Esophagus muscularis mucosa (tissue), 4 donors: ENCODE measurements at regions not wholly inside any gene's neighbourhood (a gene's known extent, or its start where the extent isn't known, plus 50 kb on each side); places are given as distances from the start of the nearest gene placed in this dataset.

ENCODE experiments used
- DNase-seq: peaks from one replicate; pipeline ENCODE4 v3.0.0-alpha.2; 2017; ENCODE audit errors: extremely low spot score
- H3K27ac ChIP-seq, 4 donors: fragments of 200-600 bp; sonication (generic); replicated peaks in 1 of 4; 1 replicate in 3 of 4; 2 replicates in 1 of 4; pipeline ENCODE4 v1.5.1; 2016 to 2019; ENCODE audit warnings: mild to moderate bottlenecking in 1 of 4
- H3K27me3 ChIP-seq, 4 donors: fragments of 200-600 bp; sonication (generic); one replicate each; pipeline versions ENCODE4 v1.5.1 to v1.6.0; 2016 to 2019
- H3K36me3 ChIP-seq, 4 donors: fragments of 200-600 bp; sonication (generic); one replicate each; pipeline ENCODE4 v1.5.1; 2016 to 2019
- H3K4me1 ChIP-seq, 4 donors: fragments of 200-600 bp; sonication (generic); one replicate each; pipeline ENCODE4 v1.5.1; 2016 to 2019
- H3K4me3 ChIP-seq, 4 donors: fragments of 200-600 bp; sonication (generic); 1 replicate in 2 of 4; 2 replicates in 2 of 4; pipeline ENCODE4 v1.5.1; 2016 to 2019; ENCODE audit warnings: mild to moderate bottlenecking in 4 of 4, moderate library complexity in 1 of 4
- H3K9me3 ChIP-seq, 4 donors: fragments of 200-600 bp; sonication (generic); 1 replicate in 3 of 4; 2 replicates in 1 of 4; pipeline ENCODE4 v1.5.1; 2016 to 2019
- EP300 ChIP-seq: sonication (generic); formaldehyde crosslinking; IDR thresholded peaks from one replicate; pipeline ENCODE4 v1.6.1; 2017; ENCODE audit warnings: antibody characterized with exemption
- POLR2A ChIP-seq: fragments of 450-650 bp; IDR thresholded peaks from one replicate; pipeline ENCODE4 v1.6.1; 2017; ENCODE audit warnings: antibody characterized with exemption, moderate library complexity, mild to moderate bottlenecking, low read depth
- POLR2AphosphoS5 ChIP-seq, 2 donors: sonication (generic); formaldehyde crosslinking; IDR thresholded peaks; one replicate each; pipeline ENCODE4 v1.6.1; 2017; ENCODE audit warnings: antibody characterized with exemption in 2 of 2
- WGBS: methylation state at CpG from one replicate; pipeline ENCODE4 v1.1.5; 2018; 5-methylcytosine and 5-hydroxymethylcytosine counted together
- intact Hi-C: fragments of 100-400 bp; cut with DNase I; formaldehyde crosslinking; loops from one replicate; pipeline ENCODE4 v1.15.1; 2023
- TF ChIP-seq, protein P1 (sequence below), 3 experiments: fragments of 200-600 bp in 2 of 3; fragments of 450-650 bp in 1 of 3; sonication (generic) in 2 of 3; IDR thresholded peaks; one replicate each; pipeline ENCODE4 v1.5.1; 2017 to 2019; ENCODE audit warnings: antibody characterized with exemption in 3 of 3, mild to moderate bottlenecking in 2 of 3, moderate library complexity in 1 of 3

DNA sequence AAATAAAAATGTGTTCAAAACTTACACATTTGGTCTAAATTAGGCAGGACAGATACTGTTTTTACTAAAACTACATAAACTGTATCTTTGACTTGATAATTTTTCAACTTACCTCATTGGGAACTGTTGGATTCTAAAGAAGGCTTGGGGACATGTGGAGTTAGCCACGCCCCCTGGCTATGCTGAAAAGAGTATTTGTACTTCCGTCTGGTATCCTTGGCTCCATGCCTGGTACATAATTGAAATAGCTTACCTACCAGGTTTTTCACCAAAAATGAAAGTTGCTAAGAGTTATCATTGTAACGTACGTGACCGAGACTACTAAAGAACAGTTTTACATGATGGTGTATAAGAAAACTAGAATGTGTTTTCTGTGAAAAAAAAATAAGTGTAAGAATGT lies 604.8 kb upstream of the IGFBP3 start:
- DNase-seq: no peak
- no peaks in the 10 kb centered on the region for H3K36me3 ChIP-seq
- H3K27ac ChIP-seq: no peak overlapping the region
- no peak overlapping the region for H3K4me3 ChIP-seq
- TF ChIP-seq EP300: no peak
- TF ChIP-seq POLR2AphosphoS5 (IDR thresholded peaks at IDR 0.05): no peak
- TF ChIP-seq, protein P1, sequence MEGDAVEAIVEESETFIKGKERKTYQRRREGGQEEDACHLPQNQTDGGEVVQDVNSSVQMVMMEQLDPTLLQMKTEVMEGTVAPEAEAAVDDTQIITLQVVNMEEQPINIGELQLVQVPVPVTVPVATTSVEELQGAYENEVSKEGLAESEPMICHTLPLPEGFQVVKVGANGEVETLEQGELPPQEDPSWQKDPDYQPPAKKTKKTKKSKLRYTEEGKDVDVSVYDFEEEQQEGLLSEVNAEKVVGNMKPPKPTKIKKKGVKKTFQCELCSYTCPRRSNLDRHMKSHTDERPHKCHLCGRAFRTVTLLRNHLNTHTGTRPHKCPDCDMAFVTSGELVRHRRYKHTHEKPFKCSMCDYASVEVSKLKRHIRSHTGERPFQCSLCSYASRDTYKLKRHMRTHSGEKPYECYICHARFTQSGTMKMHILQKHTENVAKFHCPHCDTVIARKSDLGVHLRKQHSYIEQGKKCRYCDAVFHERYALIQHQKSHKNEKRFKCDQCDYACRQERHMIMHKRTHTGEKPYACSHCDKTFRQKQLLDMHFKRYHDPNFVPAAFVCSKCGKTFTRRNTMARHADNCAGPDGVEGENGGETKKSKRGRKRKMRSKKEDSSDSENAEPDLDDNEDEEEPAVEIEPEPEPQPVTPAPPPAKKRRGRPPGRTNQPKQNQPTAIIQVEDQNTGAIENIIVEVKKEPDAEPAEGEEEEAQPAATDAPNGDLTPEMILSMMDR (IDR thresholded peaks at IDR 0.05): no peak
- TF ChIP-seq POLR2A: no peak
- WGBS: 76% methylated on average over 5 of the region's 5 CpGs
- no peaks in the 10 kb centered on the region for H3K4me1 ChIP-seq
- no peaks in the 10 kb centered on the region for H3K27me3 ChIP-seq
- intact Hi-C loops: no loop called here
- H3K9me3 ChIP-seq: peaks cover 0 to 12% (median 3%) of the 10 kb centered on the region in 4 donors

GRCh38 chr7:46524350-46524749 lies 603.3 kb upstream of the IGFBP3 start:
- H3K27ac ChIP-seq: no peak overlapping the region
- peaks cover 0 to 6% (median 0%) of the 10 kb centered on the region in 4 donors for H3K9me3 ChIP-seq
- H3K4me1 ChIP-seq: no peaks in the 10 kb centered on the region
- TF ChIP-seq POLR2AphosphoS5 (IDR thresholded peaks at IDR 0.05) (no peak), POLR2A (no peak), EP300 (no peak)
- TF ChIP-seq, protein P1 (IDR thresholded peaks at IDR 0.05): no peak
- H3K4me3 ChIP-seq: no peak overlapping the region
- H3K36me3 ChIP-seq: no peaks in the 10 kb centered on the region
- no peak for DNase-seq
- intact Hi-C loops: no loop called here
- no peaks in the 10 kb centered on the region for H3K27me3 ChIP-seq

DNA sequence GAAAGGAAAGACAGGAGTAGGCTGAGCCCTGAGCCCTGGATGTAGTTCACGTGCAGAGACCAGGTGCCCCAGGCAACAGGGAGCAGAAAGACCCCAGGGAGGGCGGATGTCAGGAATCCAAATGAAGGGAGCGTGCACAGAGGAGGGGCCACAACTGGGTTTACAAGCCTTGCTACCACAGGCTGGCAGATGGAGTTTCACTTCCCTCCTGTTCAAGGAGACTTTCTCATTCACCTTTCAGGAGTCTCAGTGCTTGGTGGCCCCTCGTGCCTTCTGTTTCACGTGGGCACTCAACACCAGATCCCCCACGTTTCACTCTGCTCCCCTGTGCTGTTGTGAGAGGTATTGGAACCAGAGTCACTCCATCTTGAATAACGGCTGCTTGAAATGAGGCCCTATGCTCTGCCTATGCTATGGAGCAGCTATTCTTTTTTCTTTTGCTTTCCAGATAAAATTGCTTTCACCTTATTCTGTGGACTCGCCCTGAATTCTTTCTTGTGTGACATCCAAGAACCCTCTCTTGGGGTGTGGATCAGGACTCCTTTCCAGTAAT lies 601.4 kb upstream of the IGFBP3 start:
- H3K27me3 ChIP-seq: no peaks in the 10 kb centered on the region
- H3K4me3 ChIP-seq: no peak overlapping the region
- 80% methylated on average over 8 of the region's 8 CpGs for WGBS
- DNase-seq: no peak
- TF ChIP-seq, protein P1 (IDR thresholded peaks at IDR 0.05): no peak
- TF ChIP-seq EP300 (no peak), POLR2AphosphoS5 (IDR thresholded peaks at IDR 0.05) (no peak), POLR2A (no peak)
- H3K4me1 ChIP-seq: no peaks in the 10 kb centered on the region
- peaks cover 0 to 1% (median 0%) of the 10 kb centered on the region in 4 donors for H3K9me3 ChIP-seq
- intact Hi-C loops: no loop called here
- no peak overlapping the region for H3K27ac ChIP-seq
- no peaks in the 10 kb centered on the region for H3K36me3 ChIP-seq

GRCh38 chr7:46518713-46519112 lies 597.6 kb upstream of the IGFBP3 start:
- DNase-seq: no peak
- H3K4me3 ChIP-seq: no peak overlapping the region
- 80% methylated on average over 1 of the region's 1 CpG for WGBS
- TF ChIP-seq, protein P1 (IDR thresholded peaks at IDR 0.05): no peak
- TF ChIP-seq POLR2A: no peak
- no peaks in the 10 kb centered on the region for H3K9me3 ChIP-seq
- intact Hi-C loops: no loop called here
- no peaks in the 10 kb centered on the region for H3K36me3 ChIP-seq
- no peak overlapping the region for H3K27ac ChIP-seq
- no peaks in the 10 kb centered on the region for H3K27me3 ChIP-seq
- H3K4me1 ChIP-seq: no peaks in the 10 kb centered on the region
